Thyroid gland (tissue), 4 donors: ENCODE measurements at regions not wholly inside any gene's neighbourhood (a gene's known extent, or its start where the extent isn't known, plus 50 kb on each side); places are given as distances from the start of the nearest gene placed in this dataset.

Experiments
- POLR2A ChIP-seq, 2 donors: fragments of 450-650 bp; IDR thresholded peaks; one replicate each; pipeline ENCODE4 v1.6.1; 2017; ENCODE audit warnings: antibody characterized with exemption in 2 of 2, mild to moderate bottlenecking in 2 of 2, moderate library complexity in 1 of 2
- TF ChIP-seq, protein P1 (sequence below), 6 experiments: fragments of 200-600 bp in 3 of 6; fragments of 450-650 bp in 3 of 6; sonication (generic) in 3 of 6; IDR thresholded peaks; one replicate each; pipeline ENCODE4 v1.5.1; 2016 to 2019; ENCODE audit warnings: antibody characterized with exemption in 6 of 6, mild to moderate bottlenecking in 2 of 6, inconsistent platforms in 1 of 6, moderate library complexity in 1 of 6

DNA sequence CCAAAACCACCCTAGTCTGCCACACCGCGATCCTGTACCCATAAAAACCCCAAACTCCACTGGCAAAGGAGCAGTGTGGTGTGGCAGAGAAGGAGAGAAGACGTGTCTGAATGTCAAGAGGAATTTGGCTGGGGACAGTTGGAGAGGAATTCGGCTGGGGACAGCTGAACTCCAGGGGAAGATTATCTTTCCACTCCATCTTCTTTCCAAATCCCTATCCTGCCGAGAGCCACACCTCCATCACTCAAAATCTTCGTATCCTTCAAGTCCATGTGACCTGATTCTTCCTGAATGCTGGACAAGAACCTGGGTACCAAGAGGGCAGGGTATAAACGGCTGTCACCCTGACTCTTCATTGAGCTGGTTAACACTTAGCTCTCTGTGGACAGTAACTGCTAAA is 448.1 kb downstream of the ARHGEF28 start:
- TF ChIP-seq, protein P1, sequence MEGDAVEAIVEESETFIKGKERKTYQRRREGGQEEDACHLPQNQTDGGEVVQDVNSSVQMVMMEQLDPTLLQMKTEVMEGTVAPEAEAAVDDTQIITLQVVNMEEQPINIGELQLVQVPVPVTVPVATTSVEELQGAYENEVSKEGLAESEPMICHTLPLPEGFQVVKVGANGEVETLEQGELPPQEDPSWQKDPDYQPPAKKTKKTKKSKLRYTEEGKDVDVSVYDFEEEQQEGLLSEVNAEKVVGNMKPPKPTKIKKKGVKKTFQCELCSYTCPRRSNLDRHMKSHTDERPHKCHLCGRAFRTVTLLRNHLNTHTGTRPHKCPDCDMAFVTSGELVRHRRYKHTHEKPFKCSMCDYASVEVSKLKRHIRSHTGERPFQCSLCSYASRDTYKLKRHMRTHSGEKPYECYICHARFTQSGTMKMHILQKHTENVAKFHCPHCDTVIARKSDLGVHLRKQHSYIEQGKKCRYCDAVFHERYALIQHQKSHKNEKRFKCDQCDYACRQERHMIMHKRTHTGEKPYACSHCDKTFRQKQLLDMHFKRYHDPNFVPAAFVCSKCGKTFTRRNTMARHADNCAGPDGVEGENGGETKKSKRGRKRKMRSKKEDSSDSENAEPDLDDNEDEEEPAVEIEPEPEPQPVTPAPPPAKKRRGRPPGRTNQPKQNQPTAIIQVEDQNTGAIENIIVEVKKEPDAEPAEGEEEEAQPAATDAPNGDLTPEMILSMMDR (IDR thresholded peaks at IDR 0.05): no peak
- TF ChIP-seq POLR2A (IDR thresholded peaks at IDR 0.05): no peak
